HG03045 (cell line): ENCODE measurements at regions not wholly inside any gene's neighbourhood (a gene's known extent, or its start where the extent isn't known, plus 50 kb on each side); places are given as distances from the start of the nearest gene placed in this dataset.
"Not testable (repeated sequence)": the region's sequence is repeated elsewhere in the genome, so short reads cannot be mapped to it uniquely, and the experiment has no call there.

Experiments
- ATAC-seq: cut with Tn5 transposase; IDR thresholded peaks from one replicate; pipeline ENCODE4 v1.9.1; 2021; ENCODE audit warnings: mild to moderate bottlenecking, moderate library complexity; ENCODE audit not compliant: unreplicated experiment

- ATAC-seq: not testable (repeated sequence)
Observed at GRCh38 chr12:89191597-89191996, 160.7 kb downstream of the DUSP6 start.

DNA sequence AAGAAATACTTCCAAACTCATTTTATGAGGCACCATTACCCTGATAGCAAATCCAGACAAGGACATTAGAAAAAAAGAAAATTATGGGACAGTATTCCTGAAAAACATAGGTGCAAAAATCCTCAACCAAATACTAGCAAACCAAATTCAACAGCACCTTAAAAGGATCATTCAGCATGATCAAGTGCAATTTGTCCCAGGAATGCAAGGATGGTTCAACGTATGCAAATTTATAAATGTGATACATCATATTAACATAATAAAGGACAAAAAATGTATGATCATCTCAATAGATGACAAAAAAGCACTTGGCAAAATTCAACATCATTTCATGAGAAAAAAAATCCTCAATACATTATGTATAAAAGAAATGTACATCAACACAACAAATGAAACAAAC lies 162.9 kb downstream of the DUSP6 start:
- ATAC-seq: no peak

- ATAC-seq: no peak
Observed at GRCh38 chr12:89187507-89187906, 164.8 kb downstream of the DUSP6 start.

GRCh38 chr12:89185889-89186288 lies 166.4 kb downstream of the DUSP6 start:
- no peak for ATAC-seq

- no peak for ATAC-seq
Observed at GRCh38 chr12:89185181-89185580, 167.1 kb downstream of the DUSP6 start.

- ATAC-seq: no peak
Observed at GRCh38 chr12:89183985-89184435, 168.3 kb downstream of the DUSP6 start.

DNA sequence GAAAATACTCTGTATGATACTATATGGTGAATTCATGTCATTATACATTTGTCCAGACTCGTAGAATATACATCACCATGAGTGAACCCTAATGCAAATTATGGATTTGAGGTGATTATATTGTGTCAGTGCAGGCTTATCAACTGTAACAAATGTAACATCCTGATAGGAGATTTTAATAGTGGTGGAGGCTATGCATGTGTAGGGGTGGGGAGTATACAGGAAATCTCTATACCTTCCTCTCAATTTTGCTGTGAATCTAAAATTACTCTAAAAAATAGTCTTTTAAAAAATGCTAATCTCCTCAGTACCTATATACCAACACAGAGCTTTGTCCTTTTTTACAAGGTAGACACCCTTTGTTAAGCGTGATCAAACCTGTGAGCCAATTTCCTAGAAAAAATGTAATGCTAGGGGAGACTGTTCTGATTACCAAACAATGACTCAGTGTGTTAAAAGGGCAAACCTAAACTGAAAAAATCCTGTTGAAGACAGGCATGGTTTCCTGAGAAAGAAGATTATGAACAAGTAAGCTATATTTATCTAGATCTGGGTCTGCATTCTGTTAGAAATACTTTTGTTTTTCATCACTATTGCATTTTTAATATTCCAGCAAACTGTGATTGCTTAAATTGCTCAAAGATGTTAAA lies 170.9 kb downstream of the DUSP6 start:
- ATAC-seq: no peak

DNA sequence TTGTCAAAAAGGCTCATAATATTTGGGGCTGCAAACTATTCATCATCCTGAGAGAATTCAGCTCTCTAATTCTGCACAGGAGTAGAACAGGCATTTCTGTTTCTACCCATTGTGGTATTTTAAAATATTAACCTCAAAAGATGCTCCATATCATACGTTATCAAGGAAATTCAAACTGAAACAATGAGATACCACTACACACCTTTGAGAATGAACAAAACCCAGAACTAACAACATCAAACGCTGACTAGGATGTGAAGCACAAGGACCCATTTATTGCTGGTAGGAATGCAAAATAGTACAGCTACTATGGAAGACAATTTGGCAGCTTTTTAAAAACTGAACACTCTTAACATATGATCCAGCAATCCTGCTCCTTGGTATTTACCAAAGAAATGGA lies 171.8 kb downstream of the DUSP6 start:
- ATAC-seq: no peak

GRCh38 chr12:89179983-89180382 lies 172.3 kb downstream of the DUSP6 start:
- ATAC-seq: no peak

- no peak for ATAC-seq
Observed at GRCh38 chr12:89179245-89179644, 173.1 kb downstream of the DUSP6 start.

DNA sequence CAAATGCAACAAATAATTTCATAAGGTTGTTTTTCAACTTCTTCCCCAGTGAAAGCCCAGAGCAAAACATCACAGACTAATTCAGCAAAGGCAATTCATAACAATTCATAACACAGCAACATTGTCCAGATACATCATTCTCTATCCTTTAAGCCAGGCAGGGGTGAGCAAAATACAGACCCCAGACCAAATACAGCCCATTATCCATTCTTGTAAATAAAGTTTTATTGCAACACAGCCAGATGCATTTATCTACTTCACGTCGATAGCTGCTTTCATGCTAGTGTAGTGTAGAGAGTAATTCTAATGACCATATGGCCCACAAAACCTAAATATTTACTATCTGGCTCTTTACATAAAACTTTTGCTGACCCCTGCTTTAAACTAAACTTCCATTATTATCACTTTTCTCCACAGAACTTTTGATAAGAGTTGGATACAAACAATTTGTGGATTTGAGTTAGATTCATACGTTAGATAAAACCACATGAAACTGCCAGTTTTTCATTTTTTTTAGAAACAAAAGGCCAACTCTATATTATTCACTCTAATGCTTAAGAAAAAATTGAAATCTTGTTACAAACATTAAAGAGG lies 174.4 kb downstream of the DUSP6 start:
- no peak for ATAC-seq

DNA sequence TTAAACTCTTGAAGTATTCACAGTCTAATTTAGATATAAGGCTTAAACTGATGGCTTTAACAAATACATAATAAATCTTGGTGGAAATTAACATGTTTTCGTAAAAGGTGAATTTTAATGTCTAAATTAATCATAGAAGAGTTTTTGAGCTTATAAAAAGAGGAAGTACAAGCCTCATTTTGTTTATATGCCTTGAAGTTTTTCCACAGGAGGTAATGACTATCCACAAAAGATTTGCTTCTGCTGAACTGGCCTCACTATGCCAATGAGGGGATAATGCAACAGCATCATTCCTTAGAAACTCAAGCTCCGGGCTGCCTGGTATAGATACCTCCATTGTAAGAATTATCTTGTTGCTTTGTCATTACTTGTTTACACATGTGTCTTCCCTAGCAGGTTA lies 175.6 kb downstream of the DUSP6 start:
- ATAC-seq: no peak

- no peak for ATAC-seq
Observed at GRCh38 chr12:89173678-89174077, 178.6 kb downstream of the DUSP6 start.

GRCh38 chr12:89173096-89173495 lies 179.2 kb downstream of the DUSP6 start:
- no peak for ATAC-seq

DNA sequence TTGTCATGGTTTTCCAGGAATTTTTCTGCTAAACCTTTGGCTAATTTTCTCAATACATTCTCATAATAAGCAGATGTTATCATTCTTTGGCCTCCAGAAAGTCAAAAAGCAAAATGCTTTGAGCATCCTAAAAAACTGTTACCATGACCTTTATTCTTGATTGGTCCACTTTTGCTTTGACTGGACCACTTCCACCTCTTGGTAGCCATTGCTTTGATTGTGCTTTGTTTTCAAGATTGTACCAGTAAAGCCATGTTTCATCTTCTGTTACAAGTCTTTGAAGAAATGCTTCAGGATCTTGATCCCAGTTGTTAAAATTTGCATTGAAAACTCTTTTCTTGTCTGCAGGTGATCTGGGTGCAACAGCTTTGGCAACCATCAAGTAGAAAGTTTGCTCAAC lies 180.1 kb downstream of the DUSP6 start:
- ATAC-seq: no peak

DNA sequence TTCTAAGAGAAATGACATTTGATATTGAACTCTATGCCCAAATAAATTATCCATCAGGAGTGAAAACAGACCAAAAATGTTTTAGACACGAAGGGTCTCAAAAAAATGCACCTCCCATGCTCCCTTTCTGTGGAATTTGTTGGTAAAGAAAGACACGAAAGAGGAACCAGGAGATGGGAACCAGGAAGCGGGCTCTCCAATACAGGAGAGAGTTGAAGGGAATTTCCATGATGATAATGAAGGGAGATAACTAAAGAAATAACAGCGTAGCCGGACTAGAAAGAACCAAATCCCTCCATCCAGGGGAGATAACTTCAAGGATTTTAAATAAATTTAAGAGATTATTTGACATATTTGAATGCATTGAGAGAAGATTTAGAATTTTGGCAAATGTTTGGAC lies 183.0 kb downstream of the DUSP6 start:
- ATAC-seq: no peak

GRCh38 chr12:89167986-89168385 lies 184.3 kb downstream of the DUSP6 start:
- no peak for ATAC-seq

DNA sequence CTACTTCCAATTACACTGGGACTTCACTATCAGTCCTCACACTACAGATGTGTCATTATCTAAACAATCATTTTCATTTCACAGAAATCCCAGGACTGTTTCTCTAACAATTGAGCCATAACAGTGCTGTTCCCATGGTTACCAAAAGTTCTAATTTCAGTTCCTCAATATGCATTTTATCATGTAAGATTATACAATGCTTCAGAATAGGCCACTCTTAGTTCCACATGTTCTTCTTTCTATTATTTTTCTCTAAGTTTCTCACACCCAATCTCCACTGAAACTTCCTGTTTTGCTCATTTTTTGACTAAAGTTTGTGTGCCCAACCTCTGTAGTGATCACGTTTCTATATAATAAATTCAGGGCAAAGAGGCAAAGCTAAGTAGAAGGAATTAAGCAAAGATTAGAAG lies 185.8 kb downstream of the DUSP6 start:
- no peak for ATAC-seq

DNA sequence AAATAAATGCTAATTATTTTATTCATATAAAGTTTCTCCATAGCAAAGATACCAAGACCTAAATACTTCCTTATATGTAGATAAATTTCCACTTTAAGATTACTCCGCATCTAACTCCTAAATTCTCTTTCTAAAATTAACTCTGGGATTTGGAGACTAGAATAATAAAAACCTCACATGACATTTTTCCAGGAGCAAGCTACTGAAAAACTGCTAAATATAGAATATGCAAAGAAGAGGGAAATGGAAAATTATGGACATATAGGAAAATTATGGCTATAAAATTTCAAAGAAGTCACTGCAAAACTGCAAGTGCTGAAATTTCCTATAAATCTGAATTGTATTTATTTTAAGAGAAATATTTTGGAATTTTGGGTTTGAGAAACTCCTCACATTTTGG lies 186.2 kb downstream of the DUSP6 start:
- ATAC-seq: no peak

DNA sequence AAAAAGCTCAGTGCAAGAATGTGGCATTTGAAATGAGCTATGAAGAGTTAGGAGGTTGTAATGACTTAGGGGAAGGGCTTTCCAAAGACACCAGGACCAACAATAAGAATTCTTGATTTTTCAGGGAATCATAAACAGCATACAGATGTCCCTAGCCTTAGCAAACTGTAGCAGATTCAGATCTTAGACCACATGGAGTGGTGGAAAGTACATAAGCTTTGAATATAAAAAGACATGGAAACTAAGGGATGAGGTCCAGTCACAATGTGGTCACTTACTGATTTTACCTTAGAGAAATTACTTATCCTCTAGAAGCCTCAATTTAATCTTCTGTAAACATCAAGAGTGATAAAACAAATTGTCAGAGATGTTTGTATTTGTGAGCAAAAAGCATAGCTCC lies 186.6 kb downstream of the DUSP6 start:
- ATAC-seq: no peak

DNA sequence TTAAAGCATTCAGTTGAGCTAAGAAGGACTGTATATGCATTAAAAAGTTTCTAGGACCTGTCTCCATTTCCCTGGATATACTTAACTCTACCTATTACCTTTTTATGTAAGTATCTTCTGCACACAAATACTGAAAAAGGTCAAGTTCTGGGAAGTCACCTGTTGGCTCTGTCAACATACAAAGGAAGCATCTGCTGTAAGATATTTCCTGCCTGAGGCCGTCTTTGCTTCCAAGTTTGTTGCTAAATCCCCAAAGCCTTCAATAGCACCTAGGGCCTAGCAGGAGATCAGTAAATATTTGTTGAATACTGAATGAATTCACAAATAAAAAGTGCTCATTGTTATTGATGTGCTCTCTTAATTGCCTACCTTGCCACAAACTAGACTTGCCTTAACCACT lies 188.4 kb downstream of the DUSP6 start:
- ATAC-seq: no peak

DNA sequence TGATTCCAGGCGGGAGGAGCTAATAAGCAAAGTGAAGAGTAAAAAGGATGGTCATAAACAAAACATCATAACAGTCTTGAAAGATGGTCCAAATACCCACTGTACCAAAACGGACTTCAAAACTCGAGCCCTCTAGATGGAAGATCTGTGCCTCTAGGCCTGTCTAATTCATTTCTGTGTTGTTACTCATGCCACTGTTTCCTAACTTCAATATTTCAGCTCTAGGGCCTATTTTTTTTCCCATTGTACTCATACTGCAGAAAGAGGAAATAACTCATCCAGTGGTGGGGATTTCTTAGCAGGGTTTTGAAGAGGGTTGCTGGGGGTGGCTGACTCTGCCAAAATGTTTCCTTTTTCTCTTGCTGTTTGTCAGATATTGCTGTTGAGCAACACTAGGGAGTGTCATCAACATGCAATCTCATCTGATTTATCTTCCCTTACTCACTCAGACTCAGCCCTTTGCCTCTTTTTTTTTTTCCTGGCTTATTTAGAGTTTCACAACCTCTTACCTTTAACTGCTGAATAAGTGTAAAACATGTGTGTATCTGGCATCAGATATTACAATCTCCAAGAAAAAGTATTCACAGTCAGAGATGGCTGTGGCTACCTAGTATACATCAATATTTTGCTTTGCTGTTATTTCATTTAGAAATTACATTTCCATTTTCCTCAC lies 189.6 kb downstream of the DUSP6 start:
- peak; percentile 46 for ATAC-seq
